ENCODE measurements at regions not wholly inside any gene's neighbourhood (a gene's known extent, or its start where the extent isn't known, plus 50 kb on each side); places are given as distances from the start of the nearest gene placed in this dataset.

DNA sequence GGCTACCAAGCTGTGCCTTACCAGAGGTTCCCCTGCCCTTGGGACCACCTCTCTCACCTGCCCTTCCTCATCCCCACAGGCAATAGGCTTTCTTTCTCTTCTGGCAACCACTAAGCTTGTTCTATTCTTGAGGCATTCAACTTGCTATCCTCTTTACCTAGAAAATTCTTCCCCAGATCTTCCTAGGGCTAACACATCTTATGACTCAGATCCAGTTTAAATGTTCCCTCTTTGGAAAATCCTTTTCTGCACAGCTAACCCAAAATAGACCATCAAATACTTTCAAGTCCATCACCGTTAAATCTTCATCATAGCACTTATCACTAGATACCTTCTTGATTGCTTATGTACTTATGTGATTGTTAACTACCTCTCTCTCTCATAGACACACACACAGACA lies 93.7 kb downstream of the ENC1 start:
- Histone ChIP-seq H3K36me3 (ENCODE audit: control insufficient read depth in 1 of 2, insufficient read depth in 2 of 2, low read length in 2 of 2) (no peaks in the 10 kb centered on the region), H3K27ac (ENCODE audit: low read length) (no peak overlapping the region), H3K4me1 (ENCODE audit: control insufficient read depth in 1 of 2, insufficient read depth in 2 of 2, low read length in 2 of 2) (peaks cover 0 to 4% of the 10 kb centered on the region in 2 donors), H3K4me3 (ENCODE audit: low read depth in 1 of 2, low read length in 2 of 2) (no peak overlapping the region), H3K27me3 (ENCODE audit: low read depth, low read length) (no peaks in the 10 kb centered on the region), H3K9me3 (ENCODE audit: control insufficient read depth in 1 of 2, low read length in 2 of 2) (no peaks in the 10 kb centered on the region)

GRCh38 chr5:74544811-74545210 lies 95.7 kb downstream of the ENC1 start:
- Histone ChIP-seq H3K4me3 (ENCODE audit: low read depth in 1 of 2, low read length in 2 of 2) (no peak overlapping the region), H3K4me1 (ENCODE audit: control insufficient read depth in 1 of 2, insufficient read depth in 2 of 2, low read length in 2 of 2) (peaks cover 3 to 10% of the 10 kb centered on the region in 2 donors), H3K9me3 (ENCODE audit: control insufficient read depth in 1 of 2, low read length in 2 of 2) (no peaks in the 10 kb centered on the region), H3K27ac (ENCODE audit: low read length) (no peak overlapping the region), H3K27me3 (ENCODE audit: low read depth, low read length) (no peaks in the 10 kb centered on the region), H3K36me3 (ENCODE audit: control insufficient read depth in 1 of 2, insufficient read depth in 2 of 2, low read length in 2 of 2) (no peaks in the 10 kb centered on the region)

- Histone ChIP-seq H3K4me3 (ENCODE audit: low read depth in 1 of 2, low read length in 2 of 2) (no peak overlapping the region), H3K27ac (ENCODE audit: low read length) (no peak overlapping the region), H3K9me3 (ENCODE audit: control insufficient read depth in 1 of 2, low read length in 2 of 2) (no peaks in the 10 kb centered on the region)
These were observed 97.1 kb downstream of the ENC1 start for GRCh38 chr5:74543162-74543995.

GRCh38 chr5:74542482-74542881 lies 98.0 kb downstream of the ENC1 start:
- Histone ChIP-seq H3K27me3 (ENCODE audit: low read depth, low read length) (no peaks in the 10 kb centered on the region), H3K36me3 (ENCODE audit: control insufficient read depth in 1 of 2, insufficient read depth in 2 of 2, low read length in 2 of 2) (no peaks in the 10 kb centered on the region), H3K27ac (ENCODE audit: low read length) (no peak overlapping the region), H3K9me3 (ENCODE audit: control insufficient read depth in 1 of 2, low read length in 2 of 2) (no peaks in the 10 kb centered on the region), H3K4me1 (ENCODE audit: control insufficient read depth in 1 of 2, insufficient read depth in 2 of 2, low read length in 2 of 2) (peaks cover 3 to 10% of the 10 kb centered on the region in 2 donors), H3K4me3 (ENCODE audit: low read depth in 1 of 2, low read length in 2 of 2) (no peak overlapping the region)

More at GRCh38 chr5:74543162-74543995, 97.1 kb downstream of the ENC1 start:
- Histone ChIP-seq H3K27me3 (ENCODE audit: low read depth, low read length) (no peaks in the 10 kb centered on the region), H3K4me1 (ENCODE audit: control insufficient read depth in 1 of 2, insufficient read depth in 2 of 2, low read length in 2 of 2) (peaks cover 3 to 10% of the 10 kb centered on the region in 2 donors), H3K36me3 (ENCODE audit: control insufficient read depth in 1 of 2, insufficient read depth in 2 of 2, low read length in 2 of 2) (no peaks in the 10 kb centered on the region)

- Histone ChIP-seq H3K4me1 (ENCODE audit: control insufficient read depth in 1 of 2, insufficient read depth in 2 of 2, low read length in 2 of 2) (peaks cover 3 to 10% of the 10 kb centered on the region in 2 donors), H3K36me3 (ENCODE audit: control insufficient read depth in 1 of 2, insufficient read depth in 2 of 2, low read length in 2 of 2) (no peaks in the 10 kb centered on the region), H3K9me3 (ENCODE audit: control insufficient read depth in 1 of 2, low read length in 2 of 2) (no peaks in the 10 kb centered on the region), H3K4me3 (ENCODE audit: low read depth in 1 of 2, low read length in 2 of 2) (no peak overlapping the region), H3K27me3 (ENCODE audit: low read depth, low read length) (no peaks in the 10 kb centered on the region), H3K27ac (ENCODE audit: low read length) (no peak overlapping the region)
These were observed 99.1 kb downstream of the ENC1 start for GRCh38 chr5:74541381-74541781.

DNA sequence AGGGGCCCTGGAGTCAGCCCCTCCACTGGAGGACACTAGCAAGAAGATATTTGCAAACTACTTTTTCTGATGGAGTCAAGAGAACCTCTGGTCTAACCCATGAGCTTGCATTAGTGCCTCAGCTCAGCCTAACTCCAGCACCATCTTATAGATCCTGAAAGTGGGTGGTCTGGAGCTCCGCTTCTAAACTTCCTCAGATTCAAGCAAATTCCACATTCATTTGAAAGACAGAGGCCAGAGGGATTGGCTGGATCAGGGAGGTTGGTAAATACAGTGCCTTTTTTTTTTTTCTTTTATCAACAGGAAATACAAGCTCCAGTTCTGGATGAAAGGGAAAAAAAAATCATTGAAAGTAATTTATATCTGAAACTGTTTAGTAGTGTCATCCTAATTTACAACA lies 99.9 kb downstream of the ENC1 start:
- no peaks in the 10 kb centered on the region for H3K27me3 ChIP-seq (ENCODE audit: low read depth, low read length)
- peaks cover 3 to 10% of the 10 kb centered on the region in 2 donors for H3K4me1 ChIP-seq (ENCODE audit: control insufficient read depth in 1 of 2, insufficient read depth in 2 of 2, low read length in 2 of 2)
- no peaks in the 10 kb centered on the region for H3K9me3 ChIP-seq (ENCODE audit: control insufficient read depth in 1 of 2, low read length in 2 of 2)
- no peak overlapping the region for H3K4me3 ChIP-seq (ENCODE audit: low read depth in 1 of 2, low read length in 2 of 2)
- no peaks in the 10 kb centered on the region for H3K36me3 ChIP-seq (ENCODE audit: control insufficient read depth in 1 of 2, insufficient read depth in 2 of 2, low read length in 2 of 2)
- H3K27ac ChIP-seq (ENCODE audit: low read length): no peak overlapping the region

GRCh38 chr5:74539986-74540385 lies 100.5 kb downstream of the ENC1 start:
- H3K9me3 ChIP-seq (ENCODE audit: control insufficient read depth in 1 of 2, low read length in 2 of 2): peaks cover 0 to 3% of the 10 kb centered on the region in 2 donors
- H3K4me1 ChIP-seq (ENCODE audit: control insufficient read depth in 1 of 2, insufficient read depth in 2 of 2, low read length in 2 of 2): peaks cover 3 to 10% of the 10 kb centered on the region in 2 donors
- no peak overlapping the region for H3K27ac ChIP-seq (ENCODE audit: low read length)

DNA sequence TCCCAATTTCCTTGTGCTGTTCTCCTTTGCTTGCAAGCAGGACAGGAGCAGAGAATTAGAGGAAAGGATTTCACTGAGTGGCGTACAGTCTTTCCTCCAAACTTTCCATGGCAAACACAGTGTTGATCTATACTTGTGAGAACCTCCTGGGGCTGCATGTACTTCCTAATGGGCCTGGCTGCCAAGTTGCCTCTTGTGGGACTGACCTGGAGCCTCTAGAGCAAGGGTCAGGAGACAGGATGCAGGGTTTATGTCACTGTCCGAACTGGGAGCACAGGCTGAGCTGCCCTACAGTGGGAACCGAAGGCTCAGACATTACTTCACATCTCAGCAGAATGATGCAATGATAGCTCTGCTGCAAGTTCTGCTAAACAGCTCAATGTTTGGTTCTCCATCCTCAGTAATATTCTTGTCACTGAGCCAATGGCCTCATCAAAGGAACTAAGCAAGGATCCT lies 102.3 kb downstream of the ENC1 start:
- Histone ChIP-seq H3K4me1 (ENCODE audit: control insufficient read depth in 1 of 2, insufficient read depth in 2 of 2, low read length in 2 of 2) (peaks cover 3 to 6% of the 10 kb centered on the region in 2 donors), H3K4me3 (ENCODE audit: low read depth in 1 of 2, low read length in 2 of 2) (no peak overlapping the region), H3K9me3 (ENCODE audit: control insufficient read depth in 1 of 2, low read length in 2 of 2) (peaks cover 6 to 12% of the 10 kb centered on the region in 2 donors), H3K27ac (ENCODE audit: low read length) (no peak overlapping the region), H3K27me3 (ENCODE audit: low read depth, low read length) (no peaks in the 10 kb centered on the region), H3K36me3 (ENCODE audit: control insufficient read depth in 1 of 2, insufficient read depth in 2 of 2, low read length in 2 of 2) (no peaks in the 10 kb centered on the region)

More at GRCh38 chr5:74539986-74540385, 100.5 kb downstream of the ENC1 start:
- Histone ChIP-seq H3K27me3 (ENCODE audit: low read depth, low read length) (no peaks in the 10 kb centered on the region), H3K4me3 (ENCODE audit: low read depth in 1 of 2, low read length in 2 of 2) (no peak overlapping the region), H3K36me3 (ENCODE audit: control insufficient read depth in 1 of 2, insufficient read depth in 2 of 2, low read length in 2 of 2) (no peaks in the 10 kb centered on the region)

- Histone ChIP-seq H3K36me3 (ENCODE audit: control insufficient read depth in 1 of 2, insufficient read depth in 2 of 2, low read length in 2 of 2) (no peaks in the 10 kb centered on the region), H3K27me3 (ENCODE audit: low read depth, low read length) (no peaks in the 10 kb centered on the region), H3K4me3 (ENCODE audit: low read depth in 1 of 2, low read length in 2 of 2) (no peak overlapping the region), H3K27ac (ENCODE audit: low read length) (no peak overlapping the region), H3K4me1 (ENCODE audit: control insufficient read depth in 1 of 2, insufficient read depth in 2 of 2, low read length in 2 of 2) (peaks cover 3 to 6% of the 10 kb centered on the region in 2 donors), H3K9me3 (ENCODE audit: control insufficient read depth in 1 of 2, low read length in 2 of 2) (peaks cover 12 to 16% of the 10 kb centered on the region in 2 donors)
These were observed 103.9 kb downstream of the ENC1 start for GRCh38 chr5:74536658-74537057.

GRCh38 chr5:74535926-74536325 lies 104.6 kb downstream of the ENC1 start:
- H3K9me3 ChIP-seq (ENCODE audit: control insufficient read depth in 1 of 2, low read length in 2 of 2): peaks cover 12 to 16% of the 10 kb centered on the region in 2 donors
- no peaks in the 10 kb centered on the region for H3K27me3 ChIP-seq (ENCODE audit: low read depth, low read length)
- H3K27ac ChIP-seq (ENCODE audit: low read length): no peak overlapping the region
- no peak overlapping the region for H3K4me3 ChIP-seq (ENCODE audit: low read depth in 1 of 2, low read length in 2 of 2)
- H3K36me3 ChIP-seq (ENCODE audit: control insufficient read depth in 1 of 2, insufficient read depth in 2 of 2, low read length in 2 of 2): no peaks in the 10 kb centered on the region
- peaks cover 0 to under 1% of the 10 kb centered on the region in 2 donors for H3K4me1 ChIP-seq (ENCODE audit: control insufficient read depth in 1 of 2, insufficient read depth in 2 of 2, low read length in 2 of 2)

- H3K9me3 ChIP-seq (ENCODE audit: control insufficient read depth in 1 of 2, low read length in 2 of 2): peaks cover 12 to 16% of the 10 kb centered on the region in 2 donors
- H3K27me3 ChIP-seq (ENCODE audit: low read depth, low read length): no peaks in the 10 kb centered on the region
- no peak overlapping the region for H3K4me3 ChIP-seq (ENCODE audit: low read depth in 1 of 2, low read length in 2 of 2)
- no peak overlapping the region for H3K27ac ChIP-seq (ENCODE audit: low read length)
- no peaks in the 10 kb centered on the region for H3K36me3 ChIP-seq (ENCODE audit: control insufficient read depth in 1 of 2, insufficient read depth in 2 of 2, low read length in 2 of 2)
- H3K4me1 ChIP-seq (ENCODE audit: control insufficient read depth in 1 of 2, insufficient read depth in 2 of 2, low read length in 2 of 2): peaks cover 0 to 10% of the 10 kb centered on the region in 2 donors
These were observed 106.0 kb downstream of the ENC1 start for GRCh38 chr5:74534397-74535129.
